Stomach (tissue), 8 donors: ENCODE measurements at regions not wholly inside any gene's neighbourhood (a gene's known extent, or its start where the extent isn't known, plus 50 kb on each side); places are given as distances from the start of the nearest gene placed in this dataset.

Experiments used
- DNase-seq, 2 donors: peaks; one replicate each; pipeline versions ENCODE4 v3.0.0 to v3.0.0-alpha.2; 2013 to 2019
- H3K27ac ChIP-seq, 5 donors: fragments of 200-600 bp in 4 of 5; sonication (generic) in 4 of 5; one replicate each; pipeline ENCODE4 v1.5.1; 2013 to 2019; ENCODE audit warnings: mild to moderate bottlenecking in 1 of 5, moderate library complexity in 1 of 5
- H3K27me3 ChIP-seq, 3 donors: fragments of 200-600 bp; sonication (generic); one replicate each; pipeline ENCODE4 v1.5.1; 2017 to 2019; ENCODE audit warnings: mixed run types in 1 of 3
- H3K36me3 ChIP-seq, 4 donors: fragments of 200-600 bp; sonication (generic); 1 replicate in 3 of 4; 2 replicates in 1 of 4; pipeline ENCODE4 v1.5.1; 2016 to 2019
- H3K4me1 ChIP-seq, 4 donors: fragments of 200-600 bp; sonication (generic); one replicate each; pipeline ENCODE4 v1.5.1; 2016 to 2019
- H3K4me3 ChIP-seq, 4 donors: fragments of 200-600 bp; sonication (generic) in 3 of 4; one replicate each; pipeline ENCODE4 v1.5.1; 2016 to 2019; ENCODE audit warnings: mild to moderate bottlenecking in 1 of 4
- H3K9me3 ChIP-seq, 4 donors: fragments of 200-600 bp; sonication (generic); one replicate each; pipeline ENCODE4 v1.5.1; 2016 to 2019
- CTCF ChIP-seq, 7 experiments: fragments of 450-650 bp in 4 of 7; fragments of 200-600 bp in 3 of 7; sonication (generic) in 3 of 7; IDR thresholded peaks; one replicate each; pipeline ENCODE4 v1.5.1; 2016 to 2019; ENCODE audit warnings: antibody characterized with exemption in 7 of 7, control low read depth in 2 of 7, mild to moderate bottlenecking in 1 of 7
- EP300 ChIP-seq: sonication (generic); formaldehyde crosslinking; IDR thresholded peaks from one replicate; pipeline ENCODE4 v1.6.1; 2017; ENCODE audit warnings: antibody characterized with exemption
- POLR2A ChIP-seq, 4 donors: fragments of 450-650 bp; IDR thresholded peaks; one replicate each; pipeline ENCODE4 v1.6.1; 2016; ENCODE audit warnings: antibody characterized with exemption in 4 of 4, control low read depth in 2 of 4, mild to moderate bottlenecking in 1 of 4, moderate library complexity in 1 of 4
- POLR2AphosphoS5 ChIP-seq, 3 donors: sonication (generic); formaldehyde crosslinking; IDR thresholded peaks; one replicate each; pipeline ENCODE4 v1.6.1; 2016; ENCODE audit warnings: antibody characterized with exemption in 3 of 3
- WGBS, 5 donors: extraction: QIAGEN DNeasy Blood & Tissue Kit in 3 of 5; methylation state at CpG; one replicate each; pipeline versions ENCODE4 v1.1.5 to v1.1.7; 2013 to 2018; 5-methylcytosine and 5-hydroxymethylcytosine counted together
- intact Hi-C: fragments of 100-400 bp; cut with DNase I; formaldehyde crosslinking; loops from one replicate; pipeline ENCODE4 v1.15.1; 2023; ENCODE audit warnings: low total_unique reads
- donor health status: healthy with polysubstance abuse.
- donor health status: Bipolar disorder and iron deficiency.
- donor health status: healthy.

- DNase-seq = no peak
- no peak overlapping the region for H3K27ac ChIP-seq
- no peak overlapping the region for H3K4me3 ChIP-seq
- H3K4me1 ChIP-seq = peaks cover 0 to 13% (median 4%) of the 10 kb centered on the region in 4 donors
- intact Hi-C loops = no loop called here
- H3K36me3 ChIP-seq = no peaks in the 10 kb centered on the region
- peaks cover 0 to 13% (median 0%) of the 10 kb centered on the region in 4 donors for H3K9me3 ChIP-seq
- TF ChIP-seq CTCF (IDR thresholded peaks at IDR 0.05) (no peak), POLR2AphosphoS5 (IDR thresholded peaks at IDR 0.05) (no peak), POLR2A (IDR thresholded peaks at IDR 0.05) (no peak), EP300 (no peak)
- no peaks in the 10 kb centered on the region for H3K27me3 ChIP-seq
Observed at GRCh38 chr7:18344536-18344935, 151.0 kb upstream of the HDAC9 start.

- TF ChIP-seq POLR2A (IDR thresholded peaks at IDR 0.05) (no peak), CTCF (IDR thresholded peaks at IDR 0.05) (peak in 5 of 7 experiments; percentile 61 to 80 (median 73))
- Histone ChIP-seq H3K36me3 (no peaks in the 10 kb centered on the region), H3K4me1 (peaks cover 0 to 13% (median 4%) of the 10 kb centered on the region in 4 donors), H3K27ac (no peak overlapping the region), H3K27me3 (no peaks in the 10 kb centered on the region), H3K4me3 (no peak overlapping the region), H3K9me3 (peaks cover 0 to 4% (median 0%) of the 10 kb centered on the region in 4 donors)
- 14 to 23% (median 21%) methylated on average over 3 of the region's 3 CpGs for WGBS, 5 donors
- intact Hi-C loops = no loop called here
- peak; percentile 27 to 77 for DNase-seq
Observed at GRCh38 chr7:18345641-18346234, 149.8 kb upstream of the HDAC9 start.

- no peak overlapping the region for H3K4me3 ChIP-seq
- intact Hi-C loops = no loop called here
- TF ChIP-seq POLR2AphosphoS5 (IDR thresholded peaks at IDR 0.05) (no peak), CTCF (IDR thresholded peaks at IDR 0.05) (no peak), EP300 (no peak), POLR2A (IDR thresholded peaks at IDR 0.05) (no peak)
- no peaks in the 10 kb centered on the region for H3K9me3 ChIP-seq
- H3K27ac ChIP-seq = no peak overlapping the region
- H3K36me3 ChIP-seq = no peaks in the 10 kb centered on the region
- peaks cover 0 to 13% (median 4%) of the 10 kb centered on the region in 4 donors for H3K4me1 ChIP-seq
- no peaks in the 10 kb centered on the region for H3K27me3 ChIP-seq
- DNase-seq = peak in 1 of 2 donors; percentile 26
Observed at GRCh38 chr7:18347170-18347569, 148.4 kb upstream of the HDAC9 start.

- intact Hi-C loops = loop anchor here (10.0 kb wide), 1 partner anchor 224 kb away; no protein-coding TSS in a partner anchor
- TF ChIP-seq CTCF (IDR thresholded peaks at IDR 0.05) (no peak), POLR2A (IDR thresholded peaks at IDR 0.05) (no peak), EP300 (no peak), POLR2AphosphoS5 (IDR thresholded peaks at IDR 0.05) (no peak)
- Histone ChIP-seq H3K27ac (no peak overlapping the region), H3K4me1 (peaks cover 0 to 24% (median 12%) of the 10 kb centered on the region in 4 donors), H3K9me3 (no peaks in the 10 kb centered on the region), H3K4me3 (no peak overlapping the region), H3K27me3 (no peaks in the 10 kb centered on the region), H3K36me3 (no peaks in the 10 kb centered on the region)
- 65 to 77% (median 71%) methylated on average over 7 of the region's 7 CpGs for WGBS, 5 donors
- no peak for DNase-seq
Observed at GRCh38 chr7:18350678-18351077, 144.9 kb upstream of the HDAC9 start.
